LHCN-M2 (cell line): ENCODE measurements at regions not wholly inside any gene's neighbourhood (a gene's known extent, or its start where the extent isn't known, plus 50 kb on each side); places are given as distances from the start of the nearest gene placed in this dataset.
A peak's percentile ranks its signal among the peaks of the same experiment; 100 is the strongest.

Experiments used
- DNase-seq: peaks from one replicate; pipeline ENCODE4 v3.0.0-alpha.2; 2012; ENCODE audit warnings: low read depth

DNA sequence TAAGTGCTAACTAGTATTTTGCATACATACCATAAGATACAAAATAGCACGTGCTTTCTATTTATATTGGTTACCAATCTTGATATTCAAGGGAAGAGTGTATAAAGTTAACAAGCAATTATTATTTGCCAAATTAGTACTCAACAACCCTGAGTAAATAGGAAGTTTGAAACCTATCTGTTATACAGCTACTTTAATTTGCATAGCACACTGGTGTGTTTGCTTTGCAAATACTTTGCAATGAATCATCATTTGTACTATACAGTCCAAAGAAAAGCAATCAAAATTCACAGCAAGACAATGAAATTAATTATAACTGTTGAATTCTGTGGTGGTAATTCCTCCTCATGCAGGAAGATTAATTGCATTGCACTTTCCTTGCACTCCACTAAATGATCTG is 469.1 kb downstream of the PRKD1 start:
- no peak for DNase-seq

DNA sequence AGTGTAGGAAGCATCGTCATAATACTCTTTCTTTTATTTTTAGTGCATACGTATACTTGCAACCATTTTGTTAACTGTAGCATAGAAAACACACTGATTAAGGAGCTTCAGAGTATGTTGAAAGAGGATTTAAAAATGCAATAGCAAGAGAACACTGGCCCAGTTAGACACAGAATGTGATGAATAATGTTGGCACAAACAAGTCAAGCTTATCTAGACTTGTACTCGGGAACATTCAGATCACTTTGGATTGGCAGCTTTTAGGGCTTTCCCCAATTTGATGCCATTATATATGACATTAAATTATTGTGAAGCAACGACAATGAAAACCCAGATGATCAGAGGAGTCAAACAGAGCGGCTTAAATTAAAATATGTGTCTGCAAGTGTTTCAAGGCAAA is 468.1 kb downstream of the PRKD1 start:
- no peak for DNase-seq

DNA sequence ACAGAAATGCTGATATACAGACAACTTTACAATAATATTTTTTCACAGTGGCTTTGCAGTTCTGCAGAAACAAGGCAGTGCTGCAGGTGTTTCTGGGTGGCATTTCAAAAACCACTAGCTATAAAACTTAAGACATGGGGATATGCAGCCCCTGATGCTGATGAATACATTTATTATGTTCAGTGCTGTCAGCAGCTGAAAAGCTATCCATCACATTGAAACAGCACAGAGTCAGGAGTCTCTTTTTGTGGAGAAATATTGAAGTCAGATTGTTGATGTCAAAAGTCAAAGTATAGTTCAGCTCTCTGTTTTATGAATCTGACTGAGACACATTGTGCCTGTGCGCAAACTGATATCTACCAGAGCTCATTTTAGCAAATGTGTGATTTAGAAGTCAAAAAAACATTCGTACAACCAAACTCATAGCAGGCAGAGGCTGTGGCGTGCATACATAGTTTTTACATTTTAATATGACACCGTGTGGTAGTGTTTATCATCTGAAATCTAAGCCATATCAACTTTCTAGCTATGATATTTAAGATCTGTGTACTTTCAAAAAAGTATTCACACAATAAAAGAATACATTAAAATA is 467.6 kb downstream of the PRKD1 start:
- no peak for DNase-seq

DNA sequence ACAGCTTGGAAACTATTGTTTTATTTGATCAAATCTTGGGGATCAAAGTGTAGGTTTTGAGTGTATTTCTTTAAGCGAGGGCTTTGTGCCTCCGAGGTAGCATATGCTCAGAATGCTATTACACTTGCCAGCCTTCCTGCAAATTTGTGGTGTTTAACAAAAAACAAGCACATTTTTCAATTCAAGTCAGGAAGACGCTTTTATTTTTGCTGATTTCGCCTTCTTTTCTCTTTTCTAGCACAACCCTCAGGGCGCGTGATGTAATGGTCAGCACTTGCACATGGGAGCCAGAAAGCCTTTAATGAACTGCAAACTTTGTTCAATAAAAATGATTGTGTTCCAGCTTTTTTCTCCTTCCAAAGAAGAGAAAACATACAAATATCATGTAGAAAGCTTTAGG is 466.5 kb downstream of the PRKD1 start:
- no peak for DNase-seq

DNA sequence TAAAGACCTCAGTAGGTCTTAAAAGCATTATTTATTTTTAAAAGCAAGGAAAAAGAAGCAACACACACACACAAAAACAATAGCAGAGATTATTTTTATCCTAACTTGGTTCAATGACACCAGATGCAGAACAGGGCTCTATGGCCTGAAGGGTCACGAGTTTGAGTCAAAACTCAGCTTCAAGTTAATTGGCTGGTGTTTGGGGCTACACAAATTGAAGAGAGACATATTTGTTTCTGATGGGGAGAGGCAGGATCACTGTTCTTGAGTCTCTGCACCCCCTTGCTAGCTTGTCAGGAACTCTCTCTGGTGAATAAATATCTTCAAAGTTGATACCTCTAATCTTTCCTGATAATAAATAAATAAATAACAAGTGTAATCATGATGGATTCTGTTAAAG is 466.1 kb downstream of the PRKD1 start:
- DNase-seq: no peak

DNA sequence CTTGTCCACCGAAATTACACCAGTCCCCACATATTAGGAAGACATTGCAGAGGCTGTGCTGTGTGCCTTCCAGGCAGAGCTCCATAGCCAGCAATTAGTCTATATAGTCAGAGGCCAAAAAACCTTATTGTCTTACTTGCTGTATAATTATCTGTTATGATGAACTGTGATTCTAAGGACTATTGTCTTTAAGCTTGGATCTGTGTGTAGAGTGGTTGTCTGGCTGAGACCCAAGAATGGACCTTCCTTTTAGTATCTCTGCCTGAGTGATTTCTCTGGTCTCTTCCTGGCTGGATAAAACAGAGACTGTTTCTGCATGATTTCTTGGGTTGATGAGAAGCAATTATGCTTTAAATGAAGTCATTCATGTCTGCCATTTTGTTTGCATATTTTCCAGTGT is 465.3 kb downstream of the PRKD1 start:
- DNase-seq: no peak

DNA sequence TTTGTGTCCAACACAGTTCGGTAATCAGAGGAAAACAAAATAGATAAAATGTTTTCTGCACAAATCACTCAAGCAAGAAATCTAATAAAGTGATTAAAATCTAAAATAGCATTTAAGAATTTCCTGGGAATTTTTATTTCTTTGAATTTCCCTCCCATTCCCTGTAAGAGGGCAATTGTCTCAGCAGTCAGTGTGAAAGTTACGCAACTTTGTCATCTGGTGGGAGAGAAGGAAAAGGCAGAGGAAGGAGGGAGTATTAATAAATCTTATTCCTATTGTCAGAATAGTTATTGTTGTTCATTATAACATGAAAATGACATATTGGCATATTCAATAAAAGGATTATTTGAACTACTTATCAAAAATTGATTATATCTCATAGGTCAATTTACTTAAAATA is 464.9 kb downstream of the PRKD1 start:
- DNase-seq: no peak

DNA sequence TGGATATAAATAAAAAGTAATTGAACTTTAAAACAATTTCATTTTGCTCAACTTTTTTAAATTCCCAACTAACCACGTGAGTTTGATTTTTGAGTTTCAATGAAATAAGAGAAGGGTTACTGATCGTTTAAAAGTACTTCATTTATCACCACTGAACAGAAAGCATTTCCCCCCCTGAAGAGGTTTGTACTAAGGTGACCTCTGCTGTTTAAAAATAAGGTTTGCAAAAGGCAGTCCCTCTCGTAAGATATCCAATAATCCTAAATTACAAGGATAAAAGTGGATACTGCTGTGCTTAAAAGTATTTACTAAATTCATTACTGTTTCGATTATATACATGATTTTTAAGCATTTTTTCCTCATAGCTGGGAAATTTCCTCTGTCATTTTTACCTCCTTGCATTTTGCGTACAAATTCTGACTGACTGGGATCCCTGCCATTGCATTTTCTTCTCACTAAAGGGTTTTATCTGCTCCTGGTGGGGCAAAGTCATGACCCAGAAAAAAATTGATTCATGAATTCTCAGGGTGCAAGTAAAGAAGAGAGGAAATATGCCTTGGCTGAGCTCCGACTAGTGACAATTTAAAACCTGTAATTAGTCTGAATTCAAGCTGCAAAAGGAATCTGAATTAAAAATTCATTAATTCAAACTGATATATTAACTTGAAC is 463.8 kb downstream of the PRKD1 start:
- peak; percentile 46 for DNase-seq

DNA sequence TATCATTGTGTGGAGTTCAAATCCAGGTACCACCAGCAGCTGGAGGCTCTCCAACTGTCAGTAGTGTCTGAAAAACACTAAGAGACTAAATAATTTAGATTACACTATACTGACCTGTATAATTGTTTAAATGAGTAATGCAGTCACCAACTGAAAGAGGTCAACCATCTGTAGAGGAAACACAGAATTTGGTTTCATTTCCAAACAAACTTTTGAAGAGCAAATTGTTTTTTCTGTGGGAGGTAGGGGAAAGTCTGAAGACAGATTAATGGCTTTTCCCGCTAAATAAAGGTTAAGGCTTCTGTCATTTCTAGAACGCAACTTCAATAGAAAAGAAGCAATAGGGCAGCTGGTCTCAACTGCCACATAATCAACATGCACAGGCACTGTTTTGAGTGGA is 462.6 kb downstream of the PRKD1 start:
- no peak for DNase-seq

DNA sequence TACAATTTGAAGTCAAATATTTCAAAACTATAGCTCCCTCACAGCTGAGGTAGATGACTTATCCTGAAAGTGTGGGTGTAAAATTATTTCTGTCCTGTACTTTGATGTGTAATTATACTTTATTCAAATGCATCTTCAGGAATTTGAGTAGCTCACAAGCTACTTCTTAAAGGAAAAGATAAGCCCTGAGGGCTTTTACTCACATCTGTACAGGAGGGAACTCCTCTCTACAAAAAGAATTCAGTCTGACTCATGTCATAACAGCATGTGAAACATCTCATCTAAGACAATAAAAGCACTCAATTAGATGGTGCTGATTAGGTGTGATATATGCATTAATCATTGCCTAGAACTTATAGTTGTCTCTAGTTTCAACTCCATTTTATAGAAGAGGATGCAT is 452.0 kb downstream of the PRKD1 start:
- DNase-seq: no peak

DNA sequence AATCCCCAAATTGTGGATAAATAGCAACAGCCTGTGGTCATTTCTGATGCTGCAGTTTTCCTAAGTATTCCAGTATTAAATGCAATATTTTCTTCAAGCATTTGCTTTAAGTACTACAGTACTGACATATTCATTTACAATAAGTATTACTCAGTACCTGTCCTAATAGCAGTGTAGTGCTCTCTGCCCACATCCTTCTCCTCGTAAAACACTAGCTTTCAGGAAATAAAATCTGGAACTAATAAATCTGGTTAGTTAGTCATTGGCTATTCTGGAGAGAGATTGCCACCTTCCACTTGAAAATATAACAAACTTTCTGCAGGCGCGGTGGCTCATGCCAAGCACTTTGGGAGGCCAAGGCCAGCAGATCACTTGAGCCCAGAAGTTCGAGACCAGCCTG is 441.5 kb downstream of the PRKD1 start:
- no peak for DNase-seq

DNA sequence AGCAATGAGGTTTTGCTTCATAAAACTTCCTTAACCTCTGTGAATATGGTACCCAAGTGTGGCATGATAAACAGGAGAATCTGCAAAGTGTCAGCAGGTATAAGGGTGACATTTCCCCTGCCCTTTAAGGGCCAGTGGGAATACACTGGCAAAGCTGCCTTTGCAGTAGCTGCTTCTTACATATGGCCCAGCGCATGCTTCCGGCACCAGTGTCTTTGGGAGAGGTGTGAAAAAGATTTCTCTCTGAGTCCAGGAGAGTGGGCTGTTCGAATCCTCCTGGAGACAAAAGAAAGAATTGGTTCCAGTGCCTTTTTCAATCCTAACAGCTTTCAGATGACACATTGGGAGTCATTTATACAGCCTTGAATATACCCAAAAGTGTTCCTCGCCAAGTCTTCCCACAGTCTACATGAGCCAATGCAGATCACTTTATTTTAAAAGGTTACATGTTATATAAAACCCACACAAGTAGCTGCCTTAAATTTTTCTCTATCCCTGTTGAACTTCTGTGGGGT is 437.7 kb downstream of the PRKD1 start:
- no peak for DNase-seq

DNA sequence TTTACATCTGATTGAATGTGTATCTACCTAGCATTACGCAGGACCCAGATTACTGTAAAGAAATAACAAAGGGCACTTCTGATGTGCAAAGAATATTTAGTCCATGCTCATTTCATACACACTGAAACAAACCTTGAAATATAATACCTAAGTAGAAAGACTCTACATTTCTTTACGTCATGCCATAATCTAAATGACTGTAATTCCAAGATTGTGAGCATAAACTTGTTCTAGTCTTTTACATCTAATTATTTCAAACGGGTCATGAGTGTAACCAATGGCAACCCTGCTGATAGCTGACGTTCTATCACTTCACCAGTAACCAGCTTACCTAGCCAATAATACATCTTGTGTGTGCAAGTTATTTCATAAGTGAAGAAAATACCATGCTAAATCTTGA is 433.8 kb downstream of the PRKD1 start:
- DNase-seq: no peak

DNA sequence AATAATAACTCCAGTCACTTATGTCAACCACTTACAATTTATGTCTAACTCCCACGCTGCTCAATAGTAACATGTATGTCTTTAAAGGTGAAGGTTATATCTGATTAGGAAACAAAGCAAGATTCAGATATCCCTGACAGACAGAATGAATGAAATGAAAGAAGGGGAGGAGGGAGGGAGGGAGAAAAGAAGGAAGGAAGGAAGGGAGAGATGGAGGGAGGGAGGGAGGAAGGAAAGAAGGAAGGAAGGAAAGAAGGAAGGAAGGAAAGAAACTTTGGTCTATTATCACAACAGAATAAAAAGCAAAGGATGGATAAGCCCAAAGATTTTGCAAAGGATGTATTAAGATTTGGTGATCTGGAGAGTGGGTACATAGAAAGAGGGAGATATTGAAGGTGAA is 433.3 kb downstream of the PRKD1 start:
- DNase-seq: no peak

DNA sequence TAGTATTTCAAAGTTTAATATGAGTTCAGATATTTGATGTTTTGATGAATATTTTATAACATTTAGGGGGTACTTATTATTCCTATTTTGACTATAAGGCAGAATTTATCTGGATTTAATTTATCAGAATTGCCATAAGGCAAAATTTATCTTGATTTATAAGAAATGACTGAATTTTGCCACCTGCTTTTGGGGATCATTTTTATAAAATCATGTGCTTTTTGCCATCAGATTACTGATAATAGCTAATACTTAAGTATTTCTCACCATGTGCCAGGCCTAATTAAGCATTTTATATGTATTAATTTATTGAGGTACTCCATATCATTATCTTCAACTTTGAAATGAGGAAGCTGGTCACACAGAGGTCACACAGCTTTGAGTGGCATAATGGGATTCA is 423.7 kb downstream of the PRKD1 start:
- no peak for DNase-seq

DNA sequence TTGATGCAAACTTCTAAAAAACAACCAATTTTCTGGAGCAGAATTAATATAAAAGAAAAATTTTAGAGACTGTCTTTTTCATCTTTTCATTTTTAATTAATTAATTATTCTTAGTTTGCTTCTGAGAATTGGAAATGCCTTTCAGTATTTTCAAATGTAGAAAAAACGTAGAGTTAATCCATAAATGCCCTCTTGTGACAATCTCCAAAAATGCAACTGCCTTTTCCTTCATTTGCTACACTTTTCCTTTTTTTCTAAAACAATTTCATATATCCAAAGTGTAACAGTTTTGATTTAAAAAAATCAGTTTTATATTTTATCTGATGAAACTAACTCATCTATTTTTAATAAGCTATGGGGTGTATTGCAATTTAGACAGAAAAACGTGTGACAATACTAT is 409.3 kb downstream of the PRKD1 start:
- DNase-seq: peak; percentile 17

DNA sequence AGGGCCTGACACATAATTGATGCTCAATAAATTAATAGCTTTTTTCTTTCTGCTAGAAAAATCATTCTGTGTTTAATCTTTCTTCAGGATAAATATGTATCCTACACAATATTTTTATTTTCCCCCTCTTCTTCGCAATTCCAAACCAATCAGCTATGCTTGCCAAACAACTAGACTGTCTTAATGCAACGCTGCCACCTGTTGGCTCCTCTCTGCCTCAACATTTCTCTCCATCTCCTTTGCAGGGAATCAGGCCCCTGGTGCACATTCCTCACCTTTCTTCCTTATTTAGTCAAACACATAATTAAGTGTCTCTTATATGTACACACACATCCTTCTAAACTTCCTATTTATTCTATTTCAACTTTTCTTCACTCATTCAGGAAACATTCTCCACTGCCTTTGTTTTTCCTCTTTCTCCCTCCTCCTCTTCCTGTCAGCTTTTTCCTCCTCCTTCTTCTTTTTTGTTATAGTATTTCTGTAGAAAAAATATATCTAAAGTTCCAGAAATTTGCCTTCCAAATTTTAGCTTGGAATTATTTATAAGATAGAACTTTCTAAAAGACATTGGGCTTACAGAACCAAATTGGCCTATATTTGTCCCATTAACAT is 406.0 kb downstream of the PRKD1 start:
- peak; percentile 10 for DNase-seq
